ENCODE measurements at regions not wholly inside any gene's neighbourhood (a gene's known extent, or its start where the extent isn't known, plus 50 kb on each side); places are given as distances from the start of the nearest gene placed in this dataset.

DNA sequence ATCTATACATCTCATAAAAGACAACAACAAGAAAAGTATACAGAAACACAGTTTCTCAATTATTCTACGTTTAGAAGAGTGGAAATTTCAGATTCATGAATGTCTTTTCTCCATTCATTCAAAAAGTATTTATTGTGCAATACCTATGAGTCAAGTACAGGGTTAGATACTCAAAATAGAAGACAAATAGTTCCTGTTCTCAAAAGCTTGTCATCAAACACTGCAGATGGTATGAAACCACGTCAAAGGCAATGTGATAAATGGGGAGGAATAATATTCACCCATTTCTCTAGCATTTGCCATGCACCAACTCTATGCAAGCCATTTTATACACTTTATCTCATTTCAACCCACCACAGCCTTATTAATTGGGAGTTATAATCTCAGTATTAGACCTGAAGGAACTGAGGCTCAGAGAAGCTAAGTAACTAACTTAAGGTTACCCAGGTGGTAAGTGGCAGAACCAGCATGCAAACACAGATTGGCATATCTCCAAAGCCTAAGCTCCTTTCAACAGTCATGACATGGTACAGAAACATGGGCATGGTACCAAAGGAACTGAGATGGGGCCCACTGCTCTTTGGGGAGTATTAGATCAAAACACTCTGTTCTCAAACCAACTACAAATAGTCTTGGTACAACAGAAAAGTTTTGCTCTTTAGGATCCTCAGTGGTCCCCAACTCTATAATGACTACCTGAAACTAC lies 67.2 kb upstream of the NPAS2 start:
- TF ChIP-seq, protein P1, sequence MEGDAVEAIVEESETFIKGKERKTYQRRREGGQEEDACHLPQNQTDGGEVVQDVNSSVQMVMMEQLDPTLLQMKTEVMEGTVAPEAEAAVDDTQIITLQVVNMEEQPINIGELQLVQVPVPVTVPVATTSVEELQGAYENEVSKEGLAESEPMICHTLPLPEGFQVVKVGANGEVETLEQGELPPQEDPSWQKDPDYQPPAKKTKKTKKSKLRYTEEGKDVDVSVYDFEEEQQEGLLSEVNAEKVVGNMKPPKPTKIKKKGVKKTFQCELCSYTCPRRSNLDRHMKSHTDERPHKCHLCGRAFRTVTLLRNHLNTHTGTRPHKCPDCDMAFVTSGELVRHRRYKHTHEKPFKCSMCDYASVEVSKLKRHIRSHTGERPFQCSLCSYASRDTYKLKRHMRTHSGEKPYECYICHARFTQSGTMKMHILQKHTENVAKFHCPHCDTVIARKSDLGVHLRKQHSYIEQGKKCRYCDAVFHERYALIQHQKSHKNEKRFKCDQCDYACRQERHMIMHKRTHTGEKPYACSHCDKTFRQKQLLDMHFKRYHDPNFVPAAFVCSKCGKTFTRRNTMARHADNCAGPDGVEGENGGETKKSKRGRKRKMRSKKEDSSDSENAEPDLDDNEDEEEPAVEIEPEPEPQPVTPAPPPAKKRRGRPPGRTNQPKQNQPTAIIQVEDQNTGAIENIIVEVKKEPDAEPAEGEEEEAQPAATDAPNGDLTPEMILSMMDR (IDR thresholded peaks at IDR 0.05) = no peak
- DNase-seq (ENCODE audit: low spot score) = no peak

DNA sequence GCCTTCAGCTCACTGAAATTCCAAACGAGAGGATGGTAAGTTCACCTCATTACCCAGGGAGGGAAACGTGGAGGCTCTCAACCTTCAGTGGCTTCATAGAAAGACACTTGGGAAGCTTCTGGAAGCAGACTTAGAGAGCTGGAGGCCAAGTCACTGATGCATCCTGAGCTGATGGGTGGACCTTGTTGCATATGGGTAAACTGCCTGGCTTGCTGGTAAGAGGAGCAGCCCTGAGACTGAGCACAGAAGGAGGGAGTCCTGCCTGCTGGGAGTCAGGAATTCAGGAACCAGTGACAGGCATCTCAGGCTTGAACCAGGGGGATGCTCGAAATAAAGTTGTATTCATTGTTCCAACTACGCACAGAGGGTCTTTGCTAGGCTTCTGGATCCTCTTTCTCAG lies 66.5 kb upstream of the NPAS2 start:
- TF ChIP-seq, protein P1 (IDR thresholded peaks at IDR 0.05) = no peak
- ATAC-seq (ENCODE audit: low FRiP score) = no peak
- DNase-seq (ENCODE audit: low spot score) = no peak

More for the DNA sequence above, 67.2 kb upstream of the NPAS2 start:
- peak; percentile 88 for ATAC-seq (ENCODE audit: low FRiP score)

DNA sequence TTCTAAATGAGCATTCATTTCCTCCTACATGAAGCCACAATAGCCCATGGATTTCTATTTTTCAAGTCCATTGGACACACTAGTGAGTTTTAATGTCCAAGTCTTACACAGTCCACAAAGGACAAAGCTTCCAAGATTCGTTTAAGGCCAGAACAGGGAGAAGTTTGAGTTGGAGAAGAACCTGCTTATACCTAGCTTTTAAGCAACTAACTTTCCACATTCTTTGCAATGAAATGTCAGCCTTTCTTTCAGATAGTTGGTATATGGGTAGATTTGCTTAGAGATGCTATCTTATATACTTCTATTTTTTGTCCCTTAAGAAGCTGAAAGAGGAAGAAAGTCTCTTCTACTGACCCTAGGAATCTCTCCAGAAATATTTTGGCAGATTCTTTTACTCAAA lies 66.1 kb upstream of the NPAS2 start:
- TF ChIP-seq, protein P1 (IDR thresholded peaks at IDR 0.05) = no peak
- DNase-seq (ENCODE audit: low spot score) (no peak), ATAC-seq (ENCODE audit: low FRiP score) (no peak)

DNA sequence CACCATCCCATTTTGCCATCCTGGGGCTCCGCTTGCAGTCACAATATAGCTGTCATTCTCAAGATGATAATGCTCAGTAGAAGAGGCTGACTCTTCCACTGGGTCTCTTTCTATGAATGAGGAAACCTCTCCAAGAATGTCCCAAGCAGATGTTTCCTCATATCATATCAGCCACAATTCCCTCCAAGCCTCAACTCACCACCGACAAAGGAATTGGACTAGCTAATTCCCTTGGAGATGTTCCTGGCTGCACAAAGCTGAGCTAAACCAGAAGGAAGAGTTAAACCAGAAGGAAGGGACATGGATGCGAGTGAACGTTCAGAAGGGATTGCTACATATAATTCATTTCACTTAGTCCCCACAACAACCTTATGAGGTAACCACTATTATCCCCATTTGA lies 65.0 kb upstream of the NPAS2 start:
- no peak for DNase-seq (ENCODE audit: low spot score)
- no peak for ATAC-seq (ENCODE audit: low FRiP score)
- TF ChIP-seq, protein P1 (IDR thresholded peaks at IDR 0.05) = no peak

DNA sequence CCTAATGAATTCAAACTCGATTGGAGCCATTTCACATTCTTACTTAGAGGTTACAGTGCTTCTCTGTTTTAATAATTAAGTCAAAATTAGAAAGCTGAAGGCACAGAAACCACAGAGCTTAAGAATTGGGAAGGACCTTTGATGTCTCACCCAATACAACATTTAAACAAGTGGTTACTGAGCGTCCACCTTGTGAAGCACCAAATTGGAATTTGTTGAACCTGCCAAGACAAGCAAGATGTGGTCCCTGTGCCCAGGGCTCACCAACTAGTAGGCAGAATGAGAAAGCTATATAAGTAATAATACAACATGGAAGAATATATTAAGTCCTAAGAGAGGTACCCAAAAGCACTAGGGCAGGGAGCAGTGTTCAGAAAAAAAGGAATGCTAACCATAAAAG lies 64.5 kb upstream of the NPAS2 start:
- DNase-seq (ENCODE audit: low spot score) (no peak), ATAC-seq (ENCODE audit: low FRiP score) (no peak)
- TF ChIP-seq, protein P1 (IDR thresholded peaks at IDR 0.05) = no peak

DNA sequence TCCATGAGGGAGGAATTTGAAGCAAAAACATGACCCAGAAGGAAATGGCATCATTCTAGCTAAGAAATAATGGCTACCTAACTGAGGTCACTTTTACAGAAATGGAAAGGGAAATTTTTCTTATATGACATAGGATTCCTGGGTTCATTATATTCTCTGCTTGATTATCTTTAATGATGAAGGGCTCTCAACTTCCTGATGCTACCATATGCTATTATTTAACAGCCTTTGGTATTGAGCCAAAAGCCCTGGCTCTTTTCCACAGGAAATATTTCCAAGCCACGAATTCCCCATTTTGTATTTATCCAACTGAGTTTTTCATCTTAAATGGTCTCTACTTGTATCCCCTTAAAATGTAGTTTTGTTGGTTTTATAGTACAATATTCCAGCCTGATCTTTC lies 63.2 kb upstream of the NPAS2 start:
- TF ChIP-seq, protein P1 (IDR thresholded peaks at IDR 0.05) = no peak
- DNase-seq (ENCODE audit: low spot score) = no peak
- no peak for ATAC-seq (ENCODE audit: low FRiP score)

DNA sequence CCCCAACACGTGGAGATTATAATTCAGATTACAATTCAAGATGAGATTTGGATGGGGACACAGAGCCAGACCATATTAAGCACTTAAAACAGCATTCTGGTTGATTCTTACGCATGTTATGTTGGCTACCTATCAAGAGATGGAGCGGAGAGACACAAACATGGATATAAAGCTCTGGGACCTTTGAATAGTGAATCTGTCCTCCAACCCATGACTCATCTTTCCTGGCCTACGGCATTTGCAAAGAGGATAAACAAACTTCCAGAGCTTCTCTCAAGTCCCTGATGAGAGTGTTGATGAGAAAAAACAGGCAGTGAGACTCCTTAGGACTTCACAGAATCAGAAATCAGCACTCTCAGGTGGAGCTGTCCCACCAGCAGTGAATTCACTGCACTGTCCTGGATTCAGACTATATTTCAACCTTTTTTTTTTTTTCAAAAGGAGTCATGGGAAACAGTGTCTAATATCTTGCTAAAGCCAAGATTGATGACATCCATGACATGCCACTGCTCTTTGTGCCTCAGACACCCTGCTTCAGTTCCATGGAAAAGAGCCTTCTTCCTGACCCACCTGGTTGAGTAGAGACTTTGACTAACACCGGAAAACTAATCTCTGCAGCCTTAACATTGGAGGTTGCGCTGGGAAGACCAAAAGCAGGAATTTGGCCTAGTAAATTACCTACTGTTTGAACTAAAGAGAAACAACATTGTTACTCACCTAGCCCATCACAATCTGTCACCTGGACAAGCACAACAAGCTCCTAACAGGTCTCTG lies 62.1 kb upstream of the NPAS2 start:
- TF ChIP-seq, protein P1 (IDR thresholded peaks at IDR 0.05) = no peak
- ATAC-seq (ENCODE audit: low FRiP score) (no peak), DNase-seq (ENCODE audit: low spot score) (no peak)
